LoVo (cell line): ENCODE measurements at regions not wholly inside any gene's neighbourhood (a gene's known extent, or its start where the extent isn't known, plus 50 kb on each side); places are given as distances from the start of the nearest gene placed in this dataset.
"Not testable (repeated sequence)": the region's sequence is repeated elsewhere in the genome, so short reads cannot be mapped to it uniquely, and the experiment has no call there.

Experiments
- DNase-seq: peaks from one replicate; pipeline ENCODE4 v3.0.0-alpha.2; 2016; ENCODE audit warnings: low spot score

GRCh38 chr22:48729499-48730171, 1098.0 kb downstream of the BRD1 start:
- DNase-seq: no peak

DNA sequence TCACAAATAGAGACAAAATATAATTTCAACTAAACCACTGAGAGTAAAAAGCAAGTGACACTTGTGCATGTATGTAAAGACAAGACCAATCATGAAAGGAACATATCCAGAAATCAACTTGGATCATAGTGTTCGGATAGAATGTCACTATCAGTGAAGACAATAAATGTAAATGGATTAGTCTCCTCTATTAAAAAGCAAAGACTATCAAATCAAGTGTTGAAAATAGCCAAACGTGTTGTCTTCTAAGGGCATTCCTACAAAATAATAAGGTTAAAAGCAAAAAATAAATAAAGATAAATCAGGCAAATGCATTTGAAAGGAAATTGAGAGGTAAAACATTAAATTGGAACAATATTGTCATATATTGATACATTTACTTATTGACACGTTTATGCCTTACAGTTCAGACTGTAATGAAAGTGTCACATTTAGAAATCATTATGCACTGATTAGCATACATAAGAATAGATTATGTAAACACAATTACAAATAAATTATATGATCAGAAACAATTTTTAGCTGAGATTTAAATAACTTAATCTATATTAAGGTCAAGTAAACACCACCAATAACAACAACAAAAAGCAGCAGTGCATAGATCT, 1100.1 kb downstream of the BRD1 start:
- DNase-seq: no peak

DNA sequence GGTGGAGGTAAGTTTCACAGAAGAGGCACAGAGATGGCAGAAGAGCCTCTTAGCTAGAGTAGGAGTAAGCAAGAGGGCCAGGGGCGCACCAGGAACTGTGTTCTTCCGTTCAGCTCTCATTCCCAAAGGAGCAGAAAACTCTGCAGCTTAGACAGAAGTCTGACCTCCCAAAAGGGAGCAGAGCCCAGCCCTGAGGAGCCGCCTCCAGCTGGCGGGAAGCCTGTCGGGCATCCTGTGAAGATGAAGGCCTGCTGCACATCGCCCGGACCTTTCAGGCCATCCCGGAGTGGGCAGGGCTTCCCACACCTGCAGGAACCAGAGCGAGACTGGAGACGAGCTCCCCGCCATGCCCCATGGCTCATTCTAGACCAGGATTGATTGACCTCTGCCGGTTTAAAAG, 1102.8 kb downstream of the BRD1 start:
- DNase-seq: no peak

DNA sequence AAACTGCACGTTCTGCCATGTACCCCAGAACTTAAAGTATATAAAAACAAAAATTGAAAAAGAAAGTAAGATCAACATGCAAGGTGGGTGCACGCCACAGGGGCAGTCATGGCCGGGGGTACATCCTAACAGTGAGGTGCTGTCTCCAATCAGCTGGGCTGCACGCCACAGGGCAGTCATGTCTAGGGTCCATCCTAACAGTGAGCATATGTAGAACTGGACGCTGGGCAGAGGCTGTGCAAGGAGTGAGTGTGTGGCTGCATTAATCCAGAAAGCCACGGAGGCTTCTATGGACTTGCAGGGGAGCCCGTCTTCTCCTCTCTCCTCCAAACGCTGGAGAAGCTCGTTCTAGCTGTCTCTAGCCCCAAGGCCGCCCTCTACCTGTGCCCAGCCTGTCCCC, 1105.0 kb downstream of the BRD1 start:
- DNase-seq: no peak

GRCh38 chr22:48721395-48721669, 1106.3 kb downstream of the BRD1 start:
- DNase-seq: no peak

- DNase-seq: no peak
Measured at GRCh38 chr22:48720662-48721394, 1106.8 kb downstream of the BRD1 start.

DNA sequence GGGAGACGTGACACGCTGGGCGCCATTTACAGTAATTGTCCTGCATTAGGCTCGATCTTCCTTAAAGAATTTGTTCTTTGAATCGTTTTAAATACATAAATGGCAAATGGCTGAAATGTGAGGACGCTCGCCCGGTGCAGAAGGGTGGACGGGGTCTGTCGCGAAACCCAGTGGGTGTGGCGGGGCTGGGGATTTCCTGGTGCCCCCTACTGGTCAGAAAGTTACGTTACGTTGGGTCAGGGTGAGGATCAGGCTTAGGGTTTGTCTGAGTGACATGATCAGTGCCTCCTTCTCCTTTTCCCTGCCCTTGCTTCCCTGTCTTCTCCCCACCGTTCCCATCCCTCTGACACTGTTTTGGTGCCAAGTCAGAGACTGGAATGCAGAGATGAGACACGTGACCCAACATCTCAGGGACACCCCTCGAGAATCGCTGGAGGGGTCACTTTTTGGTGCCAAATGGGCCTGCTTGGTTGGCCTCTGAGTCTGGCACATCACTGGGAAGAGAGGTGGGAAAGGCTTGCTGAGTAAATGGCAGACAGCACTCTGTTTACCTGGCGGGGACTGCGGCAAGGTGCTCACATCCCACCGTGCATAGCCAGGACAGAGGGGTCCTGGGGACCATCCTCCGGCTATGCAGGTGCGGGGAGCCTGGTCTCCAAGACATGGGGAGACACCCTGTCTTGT, 1107.6 kb downstream of the BRD1 start:
- no peak for DNase-seq

- DNase-seq: no peak
Measured at GRCh38 chr22:48718818-48719500, 1108.7 kb downstream of the BRD1 start.

- DNase-seq: no peak
Measured at GRCh38 chr22:48717883-48718817, 1109.5 kb downstream of the BRD1 start.

GRCh38 chr22:48717076-48717810, 1110.4 kb downstream of the BRD1 start:
- DNase-seq: no peak

DNA sequence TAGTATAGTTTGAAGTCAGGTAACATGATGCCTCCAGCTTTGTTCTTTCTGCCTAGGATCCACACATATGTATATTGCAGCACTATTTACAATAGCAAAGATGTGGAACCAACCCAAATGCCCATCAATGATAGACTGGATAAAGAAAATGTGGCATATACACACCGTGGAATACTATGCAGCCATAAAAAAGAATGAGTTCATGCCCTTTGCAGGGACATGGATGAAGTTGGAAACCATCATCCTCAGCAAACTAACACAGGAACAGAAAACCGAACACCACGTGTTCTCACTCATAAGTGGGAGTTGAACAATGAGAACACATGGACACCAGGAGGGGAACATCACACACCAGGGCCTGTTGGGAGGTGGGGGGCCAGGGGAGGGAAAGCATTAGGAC, 1111.5 kb downstream of the BRD1 start:
- not testable (repeated sequence) for DNase-seq

DNA sequence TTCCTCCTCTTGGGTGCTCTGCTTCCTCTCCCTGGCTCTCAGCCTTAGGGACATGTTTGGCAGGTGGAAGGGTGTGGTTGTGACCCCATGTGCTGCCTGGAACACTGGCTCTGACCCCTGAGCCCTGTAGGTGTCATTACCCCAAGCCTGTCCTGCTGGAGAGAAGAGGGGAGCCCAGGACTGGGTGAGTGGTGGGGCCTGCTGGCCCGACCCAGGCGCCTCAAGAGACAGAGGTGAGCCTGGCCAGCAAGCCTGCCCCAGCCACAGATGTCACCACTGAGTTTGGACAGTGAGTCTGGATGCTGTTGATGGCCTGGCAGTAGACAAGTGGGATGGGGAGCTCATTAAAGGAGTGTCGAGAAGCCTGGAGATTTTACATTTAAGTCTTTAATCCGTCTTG, 1112.2 kb downstream of the BRD1 start:
- no peak for DNase-seq

- DNase-seq: no peak
Measured at GRCh38 chr22:48714231-48714630, 1113.4 kb downstream of the BRD1 start.

DNA sequence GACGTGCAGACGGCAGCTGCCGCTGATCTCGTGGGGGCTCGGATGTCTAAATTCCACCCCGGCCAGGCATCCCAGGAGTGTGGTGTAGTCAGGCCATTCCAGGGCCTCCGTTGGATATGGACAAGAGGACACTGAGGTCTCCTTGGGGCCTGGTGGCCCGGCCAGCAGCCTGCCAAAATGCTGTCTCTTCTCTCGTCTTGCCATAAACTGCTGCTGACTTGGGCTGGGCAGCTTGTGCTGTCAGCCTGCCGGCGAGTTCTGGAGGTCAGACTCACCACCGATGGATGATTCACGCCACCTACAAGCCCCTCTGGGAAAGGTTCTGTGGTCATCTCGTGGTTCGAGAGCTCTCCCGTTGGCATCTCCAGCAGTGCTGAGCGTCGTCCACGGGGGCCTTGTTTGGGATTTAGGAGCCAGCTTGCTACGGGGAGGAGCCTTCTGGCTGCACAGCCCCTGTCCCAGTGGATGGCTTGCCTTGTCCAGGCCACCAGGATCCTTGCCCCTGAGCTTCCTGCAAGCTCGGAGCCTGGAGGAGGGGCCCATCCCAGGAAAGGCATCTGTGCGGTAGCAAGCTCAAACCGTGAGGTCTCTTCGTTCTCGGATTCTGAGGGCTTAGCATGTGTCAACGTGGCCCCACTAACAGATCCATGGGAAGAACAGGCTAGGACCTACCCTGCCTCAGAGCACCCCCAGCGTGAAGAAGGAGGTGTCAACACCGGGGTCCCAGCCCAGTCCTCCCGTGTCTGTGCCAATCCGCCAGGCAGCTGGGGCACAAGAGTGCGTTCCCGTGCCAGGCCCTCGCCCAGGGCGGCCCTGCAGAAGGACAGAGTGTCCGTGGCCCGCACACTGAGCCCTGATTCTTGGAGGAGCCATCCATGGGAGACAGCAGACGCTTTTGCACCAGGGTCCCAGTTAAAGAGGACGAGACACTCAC, 1114.1 kb downstream of the BRD1 start:
- no peak for DNase-seq

- no peak for DNase-seq
Measured at GRCh38 chr22:48712558-48713271, 1115.0 kb downstream of the BRD1 start.

GRCh38 chr22:48711669-48712068, 1116.0 kb downstream of the BRD1 start:
- DNase-seq: no peak

GRCh38 chr22:48711031-48711431, 1116.6 kb downstream of the BRD1 start:
- no peak for DNase-seq

- no peak for DNase-seq
Measured at GRCh38 chr22:48710410-48710809, 1117.3 kb downstream of the BRD1 start.

GRCh38 chr22:48709976-48710375, 1117.7 kb downstream of the BRD1 start:
- no peak for DNase-seq
